ENCODE measurements at regions not wholly inside any gene's neighbourhood (a gene's known extent, or its start where the extent isn't known, plus 50 kb on each side); places are given as distances from the start of the nearest gene placed in this dataset.

DNA sequence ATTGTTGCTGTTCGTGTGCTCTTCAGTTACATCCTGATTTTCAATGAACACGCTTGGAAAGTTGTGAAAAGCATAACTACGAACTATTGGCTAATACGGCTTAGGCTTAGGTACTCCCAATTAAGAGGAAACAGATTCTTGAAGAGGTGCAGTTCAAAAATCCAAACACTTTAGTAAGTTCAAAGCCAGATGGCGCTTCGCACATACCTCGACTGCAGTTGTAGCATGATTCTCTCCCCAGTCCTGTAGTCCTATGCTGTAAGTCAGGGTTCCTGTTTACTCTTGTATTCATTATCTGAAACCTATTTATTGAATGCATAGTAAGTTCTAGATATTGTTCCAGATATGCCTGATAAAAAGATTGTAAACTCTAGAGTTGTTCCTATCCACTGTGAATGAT is 165.2 kb downstream of the TRIB2 start:
- TF ChIP-seq CREB1 (CRISPR knock-in tag; IDR thresholded peaks at IDR 0.05) (no peak), CREM (CRISPR knock-in tag; IDR thresholded peaks at IDR 0.05) (no peak)
- TF ChIP-seq, protein P1, sequence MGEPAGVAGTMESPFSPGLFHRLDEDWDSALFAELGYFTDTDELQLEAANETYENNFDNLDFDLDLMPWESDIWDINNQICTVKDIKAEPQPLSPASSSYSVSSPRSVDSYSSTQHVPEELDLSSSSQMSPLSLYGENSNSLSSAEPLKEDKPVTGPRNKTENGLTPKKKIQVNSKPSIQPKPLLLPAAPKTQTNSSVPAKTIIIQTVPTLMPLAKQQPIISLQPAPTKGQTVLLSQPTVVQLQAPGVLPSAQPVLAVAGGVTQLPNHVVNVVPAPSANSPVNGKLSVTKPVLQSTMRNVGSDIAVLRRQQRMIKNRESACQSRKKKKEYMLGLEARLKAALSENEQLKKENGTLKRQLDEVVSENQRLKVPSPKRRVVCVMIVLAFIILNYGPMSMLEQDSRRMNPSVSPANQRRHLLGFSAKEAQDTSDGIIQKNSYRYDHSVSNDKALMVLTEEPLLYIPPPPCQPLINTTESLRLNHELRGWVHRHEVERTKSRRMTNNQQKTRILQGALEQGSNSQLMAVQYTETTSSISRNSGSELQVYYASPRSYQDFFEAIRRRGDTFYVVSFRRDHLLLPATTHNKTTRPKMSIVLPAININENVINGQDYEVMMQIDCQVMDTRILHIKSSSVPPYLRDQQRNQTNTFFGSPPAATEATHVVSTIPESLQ (CRISPR knock-in tag; IDR thresholded peaks at IDR 0.05), result no peak

Measured in WTC11 (cell line).